WTC11 (cell line): ENCODE measurements at regions not wholly inside any gene's neighbourhood (a gene's known extent, or its start where the extent isn't known, plus 50 kb on each side); places are given as distances from the start of the nearest gene placed in this dataset.

Experiments used
- CTCF ChIP-seq: fragments of 200-600 bp; IDR thresholded peaks from 2 replicates; pipeline ENCODE4 v1.8.0; 2022; ENCODE audit warnings: antibody characterized with exemption
- E2F4 ChIP-seq: sonication (generic); formaldehyde crosslinking; IDR thresholded peaks from 2 replicates; pipeline ENCODE4 v1.8.1; 2022; ENCODE audit warnings: low read depth, mild to moderate bottlenecking, moderate library complexity, missing genetic modification reagents, borderline replicate concordance
- ETV6 ChIP-seq: sonication (generic); formaldehyde crosslinking; IDR thresholded peaks from 2 replicates; pipeline ENCODE4 v1.8.1; 2022; ENCODE audit warnings: mild to moderate bottlenecking, missing genetic modification reagents
- FOXP4 ChIP-seq: sonication (generic); formaldehyde crosslinking; IDR thresholded peaks from 2 replicates; pipeline ENCODE4 v1.8.0; 2022; ENCODE audit warnings: mild to moderate bottlenecking, missing genetic modification reagents
- NFYB ChIP-seq: sonication (generic); formaldehyde crosslinking; conservative IDR thresholded peaks from 2 replicates; pipeline ENCODE4 v1.8.0; 2022; ENCODE audit warnings: low read depth, missing genetic modification reagents
- SP1 ChIP-seq: sonication (generic); formaldehyde crosslinking; conservative IDR thresholded peaks from 2 replicates; pipeline ENCODE4 v1.8.1; 2022; ENCODE audit warnings: missing genetic modification reagents
- STAT6 ChIP-seq: sonication (generic); formaldehyde crosslinking; conservative IDR thresholded peaks from 2 replicates; pipeline ENCODE4 v1.8.1; 2023; ENCODE audit warnings: mild to moderate bottlenecking, low read depth, missing genetic modification reagents, moderate library complexity
- TEAD1 ChIP-seq: sonication (generic); formaldehyde crosslinking; IDR thresholded peaks from 2 replicates; pipeline ENCODE4 v1.8.0; 2022; ENCODE audit warnings: mild to moderate bottlenecking, missing genetic modification reagents
- TP53 ChIP-seq: sonication (generic); formaldehyde crosslinking; IDR thresholded peaks from 2 replicates; pipeline ENCODE4 v1.8.1; 2023; ENCODE audit warnings: mild to moderate bottlenecking, missing genetic modification reagents
- ZNF263 ChIP-seq: sonication (generic); formaldehyde crosslinking; IDR thresholded peaks from 2 replicates; pipeline ENCODE4 v1.8.1; 2022; ENCODE audit warnings: low read depth, mild to moderate bottlenecking, moderate library complexity, missing genetic modification reagents
- ZNF423 ChIP-seq: fragments of 250-450 bp; sonication (Bioruptor Pico); IDR thresholded peaks from 2 replicates; pipeline ENCODE4 v2.1.2; 2022; ENCODE audit warnings: mild to moderate bottlenecking, moderate library complexity
- ZNF512 ChIP-seq: sonication (generic); formaldehyde crosslinking; IDR thresholded peaks from 2 replicates; pipeline ENCODE4 v1.8.1; 2022; ENCODE audit warnings: missing genetic modification reagents, borderline replicate concordance

- TF ChIP-seq CTCF (no peak), ZNF263 (CRISPR knock-in tag) (no peak), STAT6 (CRISPR knock-in tag) (no peak), SP1 (CRISPR knock-in tag) (no peak), ZNF423 (CRISPR knock-in tag) (no peak), FOXP4 (CRISPR knock-in tag) (no peak), TEAD1 (CRISPR knock-in tag) (no peak), ZNF512 (CRISPR knock-in tag) (no peak), NFYB (CRISPR knock-in tag) (no peak), ETV6 (CRISPR knock-in tag) (no peak), E2F4 (CRISPR knock-in tag) (no peak), TP53 (CRISPR knock-in tag) (no peak)
These were observed 198.6 kb downstream of the SOX4 start for GRCh38 chr6:21792177-21792576.
